K562 (cell line): ENCODE measurements at regions not wholly inside any gene's neighbourhood (a gene's known extent, or its start where the extent isn't known, plus 50 kb on each side); places are given as distances from the start of the nearest gene placed in this dataset.

Source experiments
- ATAC-seq: fragments of 200-7000 bp; cut with Tn5 transposase; 3 replicates; pipeline ENCODE4 v1.9.1; 2020; ENCODE audit warnings: moderate library complexity
- BruUV-seq: library from RNA; stranded (reverse); fragments of 400-500 nt; replicated peaks from 2 replicates; lab custom pipeline; 2021; lab: Mats Ljungman, UMichigan
- CTCF ChIA-PET: fragments of 300-600 bp; formaldehyde crosslinking; extraction: SDS; loops from one replicate; lab custom pipeline; 2021; ENCODE audit warnings: low intra/inter-chr PET ratio; lab: Yijun Ruan, JAX
- POLR2A ChIA-PET: fragments of 300-600, 350-650 bp; sonication (Branson Sonifier 250); formaldehyde crosslinking; extraction: SDS; loops from one replicate; lab custom pipeline; 2021; ENCODE audit warnings: antibody characterized with exemption, inconsistent platforms; lab: Yijun Ruan, JAX
- DNase-seq, 4 experiments: peaks; one replicate each; pipeline versions ENCODE4 v3.0.0 to v3.0.0-alpha.2; 2011 to 2018; ENCODE audit warnings: low spot score in 3 of 4, mixed read lengths in 3 of 4; ENCODE audit errors: extremely low read depth in 1 of 4
- FAIRE-seq: peaks from 2 replicates; lab custom pipeline; 2011; peaks lifted over from hg19 to GRCh38; lab: Jason Lieb, UNC
- H2AFZ ChIP-seq: 2 replicates; pipeline ENCODE4 v1.6.0; 2011; ENCODE audit warnings: low read depth, low read length, control low read depth, inconsistent platforms
- H3K27ac ChIP-seq: fragments of 200-600 bp; 3 replicates; pipeline ENCODE4 v1.8.0; 2011; ENCODE audit warnings: low read depth, mild to moderate bottlenecking, control low read depth, inconsistent platforms, low read length, moderate library complexity, mixed read lengths; ENCODE audit errors: extremely low read depth
- H3K27me3 ChIP-seq, 2 experiments: fragments of 300-600 bp in 1 of 2; 2 replicates in 1 of 2; 3 replicates in 1 of 2; pipeline versions ENCODE4 v1.6.0 to v1.8.0; 2011; ENCODE audit warnings: inconsistent platforms in 2 of 2, low read length in 2 of 2, mild to moderate bottlenecking in 1 of 2, mixed read lengths in 1 of 2, moderate library complexity in 1 of 2; ENCODE audit not compliant: control insufficient read depth in 2 of 2, insufficient read depth in 2 of 2
- H3K36me3 ChIP-seq: fragments of 300-600 bp; 3 replicates; pipeline ENCODE4 v1.8.0; 2011; ENCODE audit warnings: mild to moderate bottlenecking, low read length, inconsistent platforms; ENCODE audit not compliant: control insufficient read depth, insufficient read depth
- H3K4me1 ChIP-seq, 2 experiments: fragments of 200-600 bp in 1 of 2; replicated peaks in 1 of 2; 2 replicates in 1 of 2; 3 replicates in 1 of 2; pipeline versions ENCODE4 v1.5.1 to v1.8.0; 2011; ENCODE audit warnings: inconsistent platforms in 2 of 2, low read length in 2 of 2, mild to moderate bottlenecking in 1 of 2, mixed read lengths in 1 of 2, moderate library complexity in 1 of 2; ENCODE audit not compliant: control insufficient read depth in 2 of 2, insufficient read depth in 2 of 2
- H3K4me2 ChIP-seq: 2 replicates; pipeline ENCODE4 v1.6.1; 2011; ENCODE audit warnings: low read length, control low read depth, inconsistent platforms, mixed read lengths; ENCODE audit not compliant: insufficient read depth
- H3K4me3 ChIP-seq: fragments of 200-600 bp; sonication (generic), shearing (Covaris generic); 2 replicates; pipeline ENCODE4 v1.5.1; 2016; ENCODE audit warnings: control low read depth, inconsistent platforms
- H3K79me2 ChIP-seq: fragments of 200-600 bp; 3 replicates; pipeline ENCODE4 v1.8.0; 2011; ENCODE audit warnings: low read length, inconsistent platforms; ENCODE audit not compliant: control insufficient read depth, insufficient read depth
- H3K9ac ChIP-seq, 2 experiments: 2 replicates each; pipeline versions ENCODE4 v1.6.0 to v1.6.1; 2011; ENCODE audit warnings: low read depth in 2 of 2, low read length in 2 of 2, control low read depth in 1 of 2, inconsistent platforms in 1 of 2, mild to moderate bottlenecking in 1 of 2, mixed read lengths in 1 of 2; ENCODE audit not compliant: insufficient read depth in 1 of 2
- H3K9me1 ChIP-seq: one replicate; pipeline ENCODE4 v1.6.0; 2011; ENCODE audit warnings: inconsistent platforms, mild to moderate bottlenecking, low read length, moderate library complexity; ENCODE audit not compliant: control insufficient read depth, insufficient read depth
- H3K9me3 ChIP-seq: replicated peaks from 2 replicates; pipeline ENCODE4 v1.5.1; 2011; ENCODE audit warnings: low read depth, low read length, inconsistent platforms; ENCODE audit not compliant: control insufficient read depth, insufficient read depth
- H4K20me1 ChIP-seq: replicated peaks from 2 replicates; pipeline ENCODE4 v1.6.1; 2011; ENCODE audit warnings: low read length, inconsistent platforms, mixed read lengths; ENCODE audit not compliant: control insufficient read depth, insufficient read depth
- DDX20 ChIP-seq: fragments of 450-650 bp; IDR thresholded peaks from 2 replicates; pipeline ENCODE4 v1.6.1; 2016; ENCODE audit warnings: missing genetic modification characterization, low read depth, mild to moderate bottlenecking, missing compliant biosample characterization, moderate library complexity
- NBN ChIP-seq: fragments of 450-650 bp; IDR thresholded peaks from 2 replicates; pipeline ENCODE4 v1.6.1; 2016; ENCODE audit warnings: low read depth, mild to moderate bottlenecking
- OTX1 ChIP-seq: fragments of 450-650 bp; formaldehyde crosslinking; IDR thresholded peaks from 2 replicates; pipeline ENCODE4 v1.4.0; 2022; ENCODE audit warnings: mild to moderate bottlenecking
- RAD21 ChIP-seq, 2 experiments: fragments of 250-450 bp in 1 of 2; fragments of 450-650 bp in 1 of 2; sonication (Bioruptor Pico) in 1 of 2; formaldehyde crosslinking in 1 of 2; IDR thresholded peaks in 1 of 2; conservative IDR thresholded peaks in 1 of 2; 2 replicates each; pipeline versions ENCODE4 v1.4.0 to v1.8.0; 2020 to 2022; ENCODE audit warnings: mild to moderate bottlenecking in 2 of 2, moderate library complexity in 1 of 2
- RBM17 ChIP-seq: fragments of 200-400 bp; formaldehyde crosslinking; IDR thresholded peaks from 2 replicates; pipeline ENCODE4 v1.6.1; 2017; ENCODE audit warnings: low read depth, mild to moderate bottlenecking, low read length, borderline replicate concordance
- SFPQ ChIP-seq: fragments of 200-400 bp; formaldehyde crosslinking; IDR thresholded peaks from 2 replicates; pipeline ENCODE4 v1.6.1; 2017; ENCODE audit warnings: mild to moderate bottlenecking, low read depth, low read length, moderate library complexity
- SIN3A ChIP-seq, 2 experiments: fragments of 150-350 bp in 1 of 2; IDR thresholded peaks; 2 replicates each; pipeline ENCODE4 v1.6.1; 2011 to 2016; ENCODE audit warnings: borderline replicate concordance in 2 of 2, low read depth in 2 of 2, low read length in 2 of 2, mild to moderate bottlenecking in 2 of 2, moderate library complexity in 2 of 2; ENCODE audit not compliant: control insufficient read depth in 1 of 2
- SOX6 ChIP-seq: fragments of 450-650 bp; IDR thresholded peaks from 2 replicates; pipeline ENCODE4 v1.6.1; 2014; ENCODE audit warnings: mild to moderate bottlenecking
- TCFL5 ChIP-seq: fragments of 250-450 bp; sonication (Bioruptor Pico); conservative IDR thresholded peaks from 2 replicates; pipeline ENCODE4 v1.6.1; 2021; ENCODE audit warnings: mild to moderate bottlenecking, moderate library complexity, matching md5 sums
- ZNF668 ChIP-seq: fragments of 250-450 bp; sonication (Bioruptor Pico); IDR thresholded peaks from 2 replicates; pipeline ENCODE4 v1.8.0; 2022; ENCODE audit warnings: mild to moderate bottlenecking, inconsistent platforms
- WGBS: fragments of 100-300 bp; shearing (Covaris generic); methylation state at CpG from one replicate; pipeline ENCODE4 v1.1.6; 2016; ENCODE audit warnings: low coverage, mixed read lengths; ENCODE audit not compliant: insufficient coverage; ENCODE audit errors: missing lambda C conversion rate; 5-methylcytosine and 5-hydroxymethylcytosine counted together
- in situ Hi-C: fragments of 300-500 bp; cut with MboI; formaldehyde crosslinking; loops from 4 replicates; pipeline ENCODE4 v1.15.0; 2018; ENCODE audit warnings: inconsistent platforms, mixed read lengths
- intact Hi-C: fragments of 100-400 bp; cut with micrococcal nuclease; formaldehyde crosslinking; loops from 2 replicates; pipeline ENCODE4 v1.14.2; 2022
- TF ChIP-seq, protein P1 (sequence below): fragments of 250-450 bp; sonication (Bioruptor Pico); IDR thresholded peaks from 2 replicates; pipeline ENCODE4 v1.8.0; 2021; ENCODE audit warnings: borderline replicate concordance, mild to moderate bottlenecking, moderate library complexity; ENCODE audit not compliant: poor library complexity, severe bottlenecking
- TF ChIP-seq, protein P2 (sequence below): fragments of 450-650 bp; IDR thresholded peaks from 2 replicates; pipeline ENCODE4 v1.6.1; 2016; ENCODE audit warnings: low read depth, mild to moderate bottlenecking, moderate library complexity
- TF ChIP-seq, protein P3 (sequence below): fragments of 450-650 bp; IDR thresholded peaks from 2 replicates; pipeline ENCODE4 v1.6.1; 2014; ENCODE audit warnings: low read depth, mild to moderate bottlenecking, moderate library complexity, borderline replicate concordance

DNA sequence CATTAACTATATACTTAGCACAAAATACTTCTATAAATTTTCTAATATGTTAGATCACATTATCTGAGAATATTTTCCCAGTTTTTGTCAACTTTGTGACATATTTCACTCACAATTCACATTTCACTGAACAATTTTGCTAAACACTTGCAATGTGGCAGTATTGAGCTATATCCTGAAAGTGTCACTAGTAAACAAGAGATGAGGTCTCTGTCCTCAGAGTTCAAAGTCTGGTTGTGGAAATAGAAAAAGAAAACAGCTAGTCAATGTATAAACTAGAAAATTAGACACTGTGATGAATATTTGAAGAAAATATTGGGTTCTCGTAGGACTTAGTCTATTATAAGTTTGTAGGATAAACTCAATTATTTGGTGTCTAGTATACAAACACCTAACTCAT, 87.4 kb upstream of the CHORDC1 start:
- Histone ChIP-seq H3K27ac (no peak overlapping the region), H3K9me1 (no peaks in the 10 kb centered on the region), H3K9ac (no peak overlapping the region), H3K9me3 (no peaks in the 10 kb centered on the region), H3K79me2 (no peaks in the 10 kb centered on the region), H4K20me1 (no peaks in the 10 kb centered on the region), H3K4me2 (no peak overlapping the region), H3K27me3 (no peaks in the 10 kb centered on the region), H3K4me3 (no peak overlapping the region), H3K36me3 (no peaks in the 10 kb centered on the region), H2AFZ (no peak overlapping the region), H3K4me1 (no peaks in the 10 kb centered on the region)
- intact Hi-C loops, result no loop called here
- POLR2A ChIA-PET, result no interaction called here
- ATAC-seq, result no peak
- no TSS peak for BruUV-seq
- 0% methylated on average over 1 of the region's 1 CpG for WGBS
- CTCF ChIA-PET, result no interaction called here
- TF ChIP-seq DDX20 (no peak), NBN (no peak), ZNF668 (CRISPR knock-in tag) (no peak), RBM17 (no peak), SFPQ (no peak), RAD21 (CRISPR knock-in tag; conservative IDR thresholded peaks at IDR 0.05 in 1 of 2, IDR thresholded peaks at IDR 0.05 in 1 of 2) (no peak), OTX1 (CRISPR knock-in tag) (no peak), TCFL5 (CRISPR knock-in tag) (no peak), SOX6 (no peak), SIN3A (IDR thresholded peaks at IDR 0.05; ENCODE audit: borderline replicate concordance in 2 of 2, control insufficient read depth in 1 of 2, low read depth in 2 of 2, low read length in 2 of 2) (no peak)
- TF ChIP-seq, protein P1, sequence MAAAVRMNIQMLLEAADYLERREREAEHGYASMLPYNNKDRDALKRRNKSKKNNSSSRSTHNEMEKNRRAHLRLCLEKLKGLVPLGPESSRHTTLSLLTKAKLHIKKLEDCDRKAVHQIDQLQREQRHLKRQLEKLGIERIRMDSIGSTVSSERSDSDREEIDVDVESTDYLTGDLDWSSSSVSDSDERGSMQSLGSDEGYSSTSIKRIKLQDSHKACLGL (CRISPR knock-in tag), result no peak
- TF ChIP-seq, protein P2, sequence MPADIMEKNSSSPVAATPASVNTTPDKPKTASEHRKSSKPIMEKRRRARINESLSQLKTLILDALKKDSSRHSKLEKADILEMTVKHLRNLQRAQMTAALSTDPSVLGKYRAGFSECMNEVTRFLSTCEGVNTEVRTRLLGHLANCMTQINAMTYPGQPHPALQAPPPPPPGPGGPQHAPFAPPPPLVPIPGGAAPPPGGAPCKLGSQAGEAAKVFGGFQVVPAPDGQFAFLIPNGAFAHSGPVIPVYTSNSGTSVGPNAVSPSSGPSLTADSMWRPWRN, result no peak
- TF ChIP-seq, protein P3, sequence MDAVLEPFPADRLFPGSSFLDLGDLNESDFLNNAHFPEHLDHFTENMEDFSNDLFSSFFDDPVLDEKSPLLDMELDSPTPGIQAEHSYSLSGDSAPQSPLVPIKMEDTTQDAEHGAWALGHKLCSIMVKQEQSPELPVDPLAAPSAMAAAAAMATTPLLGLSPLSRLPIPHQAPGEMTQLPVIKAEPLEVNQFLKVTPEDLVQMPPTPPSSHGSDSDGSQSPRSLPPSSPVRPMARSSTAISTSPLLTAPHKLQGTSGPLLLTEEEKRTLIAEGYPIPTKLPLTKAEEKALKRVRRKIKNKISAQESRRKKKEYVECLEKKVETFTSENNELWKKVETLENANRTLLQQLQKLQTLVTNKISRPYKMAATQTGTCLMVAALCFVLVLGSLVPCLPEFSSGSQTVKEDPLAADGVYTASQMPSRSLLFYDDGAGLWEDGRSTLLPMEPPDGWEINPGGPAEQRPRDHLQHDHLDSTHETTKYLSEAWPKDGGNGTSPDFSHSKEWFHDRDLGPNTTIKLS, result no peak
- no peak for FAIRE-seq
- in situ Hi-C loops, result no loop called here
- no peak for DNase-seq
